ENCODE measurements at regions not wholly inside any gene's neighbourhood (a gene's known extent, or its start where the extent isn't known, plus 50 kb on each side); places are given as distances from the start of the nearest gene placed in this dataset.

DNA sequence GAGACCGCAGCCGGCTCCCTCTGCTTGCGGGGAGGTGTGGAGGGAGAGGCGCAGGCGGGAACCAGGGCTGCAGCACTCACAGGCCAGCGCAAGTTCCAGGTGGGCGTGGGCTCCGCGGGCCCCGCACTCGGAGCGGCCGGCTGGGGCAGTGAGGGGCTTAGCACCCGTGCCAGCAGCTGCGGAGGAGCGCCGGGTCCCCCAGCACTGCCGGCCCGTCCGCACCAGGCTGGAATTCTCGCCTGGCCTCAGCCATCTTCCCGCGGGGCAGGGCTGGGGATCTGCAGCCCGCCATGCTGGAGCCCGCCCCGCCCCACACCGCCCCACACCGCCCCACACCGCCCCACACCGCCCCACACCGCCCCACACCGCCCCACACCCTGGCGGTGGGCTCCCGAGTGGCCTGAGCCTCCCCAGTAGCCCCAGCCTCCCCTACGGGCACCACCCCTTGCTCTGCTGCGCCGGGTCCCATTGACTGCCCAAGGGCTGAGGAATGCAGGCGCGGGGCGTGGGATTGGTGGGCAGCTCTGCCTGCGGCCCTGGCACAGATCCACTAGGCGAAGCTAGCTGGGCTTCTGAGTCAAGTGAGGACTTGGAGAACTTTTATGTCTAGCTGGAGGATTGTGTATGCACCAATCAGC lies 123.9 kb upstream of the MGAT5 start:
- no peak for DNase-seq

DNA sequence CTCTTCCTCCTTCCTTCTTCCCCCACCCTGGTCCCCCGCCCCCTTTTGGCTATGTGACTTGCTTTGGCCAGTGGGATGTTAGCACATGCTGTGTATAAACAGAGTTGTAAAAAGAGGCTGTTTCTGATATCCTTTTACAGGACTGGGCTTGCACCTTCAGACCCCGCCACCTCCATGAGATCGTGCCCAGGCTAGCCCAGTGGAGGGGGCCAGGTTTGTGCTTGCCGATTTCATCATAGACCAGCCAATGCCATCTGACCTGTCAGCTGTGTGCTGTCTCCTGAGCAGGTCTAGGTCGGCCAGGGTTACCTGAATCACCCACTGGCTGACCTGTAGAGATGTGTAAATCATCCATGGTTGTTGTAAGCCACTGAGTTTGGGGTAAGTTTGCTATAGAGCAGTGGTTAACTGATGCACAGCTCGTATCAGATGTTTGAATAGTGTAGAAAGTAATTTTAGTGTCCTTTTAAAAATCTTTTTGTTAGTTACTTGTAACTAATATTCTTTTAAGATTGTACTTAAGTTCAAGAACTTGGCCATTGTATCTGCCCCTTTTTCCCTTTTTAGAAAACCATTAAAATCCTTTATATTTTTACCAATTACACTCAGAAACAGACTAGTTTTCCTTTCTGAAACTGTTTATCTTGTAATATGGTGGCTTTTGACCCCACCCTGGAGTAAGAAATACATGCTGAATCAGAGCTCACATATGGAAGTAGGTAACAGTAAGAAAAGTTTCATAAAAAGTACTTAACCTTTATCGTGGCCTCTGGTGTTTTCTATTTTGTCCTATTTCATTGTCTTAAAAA lies 122.0 kb upstream of the MGAT5 start:
- no peak for DNase-seq

DNA sequence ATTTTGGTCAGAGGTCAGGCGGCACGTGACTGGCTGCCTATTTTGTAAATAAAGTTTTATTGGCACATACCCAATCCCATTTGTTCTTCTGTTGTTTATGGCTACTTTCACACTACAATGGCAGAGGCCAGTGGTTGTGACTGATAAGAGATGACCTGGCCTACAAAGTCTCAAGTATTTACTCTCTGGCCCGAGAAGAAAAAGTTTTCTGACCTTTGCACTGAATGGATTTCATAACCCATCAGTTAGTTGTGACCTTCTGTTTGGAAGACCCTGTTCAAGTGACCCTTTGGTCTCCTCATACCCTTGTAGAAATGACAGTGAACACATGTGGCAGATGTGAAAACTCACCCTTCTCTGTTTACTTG lies 121.4 kb upstream of the MGAT5 start:
- DNase-seq, result peak; percentile 6

DNA sequence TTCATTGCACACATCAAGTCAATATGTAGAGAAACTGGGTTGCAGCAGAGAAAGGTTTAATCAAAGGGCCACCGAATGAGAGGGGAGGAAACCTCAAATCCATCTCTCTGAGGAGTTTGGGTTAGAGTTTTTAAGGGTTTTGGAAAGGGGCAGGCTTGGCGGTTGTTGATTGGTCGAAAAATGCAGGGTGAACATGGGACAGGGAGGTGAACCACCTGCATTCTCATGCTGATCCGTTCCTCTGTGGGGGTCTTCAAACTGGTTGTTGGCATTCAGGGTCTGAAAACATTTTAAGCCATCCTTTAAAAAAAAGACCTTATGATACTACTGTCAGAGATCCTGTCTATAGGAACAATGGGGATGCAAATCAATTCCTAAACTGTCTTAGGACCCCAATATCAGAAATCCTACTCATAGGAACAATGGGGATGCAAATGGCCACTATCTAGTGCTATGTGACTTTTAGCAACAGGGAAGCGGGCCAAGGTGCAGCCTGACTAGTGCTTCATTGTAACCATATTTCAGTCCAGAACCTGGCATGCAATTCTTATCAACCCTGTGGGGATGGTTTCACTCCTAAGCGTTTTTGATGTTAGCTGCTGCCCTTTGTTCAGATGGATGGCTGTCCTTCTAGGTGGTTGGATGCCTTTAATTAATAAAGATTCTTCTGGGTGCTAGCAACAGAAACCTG lies 120.1 kb upstream of the MGAT5 start:
- DNase-seq, result peak; percentile 6

DNA sequence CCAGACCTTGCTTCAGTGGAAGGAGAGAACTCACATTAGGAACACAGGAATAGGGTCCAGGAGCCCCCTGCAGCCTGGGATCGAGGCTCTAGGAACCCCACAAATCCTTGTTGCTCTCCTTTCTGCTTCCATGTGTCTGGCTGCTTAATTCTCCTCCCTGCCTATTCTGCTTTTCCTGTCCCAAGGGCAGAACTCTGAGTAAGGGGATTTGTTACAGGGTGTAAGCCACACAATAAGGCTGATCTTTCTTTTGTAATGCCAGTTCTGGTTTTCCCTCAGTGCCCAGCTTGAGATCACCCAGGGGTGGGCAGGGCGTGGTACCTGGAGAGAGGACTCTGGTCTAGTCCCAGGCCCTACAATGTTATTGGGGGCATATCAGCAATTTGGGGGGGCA lies 119.6 kb upstream of the MGAT5 start:
- DNase-seq, result peak; percentile 32

DNA sequence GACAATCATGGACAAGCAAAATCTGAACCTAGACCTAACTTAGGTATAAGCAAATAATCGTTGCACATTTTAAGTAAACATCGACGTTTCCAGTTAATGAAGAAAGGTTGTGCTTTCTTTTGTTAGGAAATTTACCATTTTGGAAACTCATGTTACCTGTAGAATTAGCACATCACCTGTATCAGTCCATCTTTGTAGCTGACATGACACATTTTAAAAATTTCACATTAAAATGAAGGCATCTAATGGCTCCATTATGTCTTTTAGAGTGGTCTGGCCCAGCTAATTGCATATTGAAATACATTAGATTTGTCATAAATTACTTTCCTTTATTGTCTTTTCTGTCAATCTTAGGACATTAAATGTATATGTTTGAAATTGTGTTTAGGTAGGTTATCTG lies 119.0 kb upstream of the MGAT5 start:
- DNase-seq, result no peak

DNA sequence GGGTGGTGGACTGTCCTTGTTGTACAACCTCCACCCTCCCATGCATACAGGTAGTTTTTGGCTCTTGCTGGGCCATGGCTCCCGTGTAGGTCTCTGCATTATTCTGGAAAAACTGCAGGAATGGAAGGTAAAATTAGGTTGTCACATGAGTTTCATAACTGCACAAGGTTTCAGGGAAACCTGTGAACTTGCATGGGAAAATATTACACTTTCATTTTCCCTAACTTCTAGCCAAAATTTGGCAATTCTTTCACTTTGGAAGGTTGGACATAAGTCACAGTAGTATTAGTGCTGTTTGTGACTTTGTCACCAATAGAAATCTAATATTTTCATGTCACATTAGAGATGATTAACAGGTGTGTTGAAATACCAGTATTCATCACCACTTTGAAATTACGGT lies 118.1 kb upstream of the MGAT5 start:
- DNase-seq, result peak; percentile 4

DNA sequence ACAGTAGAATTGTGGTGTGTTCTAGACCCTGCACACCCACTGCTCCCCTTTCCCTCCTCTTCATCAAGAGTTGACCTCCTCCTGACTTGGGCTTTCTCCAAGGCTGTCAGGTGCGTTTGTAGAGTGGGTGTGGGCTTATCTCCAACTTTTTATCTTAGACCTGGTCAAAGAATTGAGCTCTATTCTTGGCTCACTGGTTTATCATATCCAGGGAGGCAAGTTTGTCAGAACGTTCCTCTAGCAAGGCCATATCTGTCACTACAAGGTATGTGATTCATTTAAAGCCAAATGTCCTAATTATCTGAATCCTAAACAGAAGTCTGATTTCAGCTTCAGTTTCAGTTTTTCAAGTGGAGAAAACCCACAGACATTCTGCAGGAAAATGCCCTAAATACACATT lies 117.1 kb upstream of the MGAT5 start:
- no peak for DNase-seq

DNA sequence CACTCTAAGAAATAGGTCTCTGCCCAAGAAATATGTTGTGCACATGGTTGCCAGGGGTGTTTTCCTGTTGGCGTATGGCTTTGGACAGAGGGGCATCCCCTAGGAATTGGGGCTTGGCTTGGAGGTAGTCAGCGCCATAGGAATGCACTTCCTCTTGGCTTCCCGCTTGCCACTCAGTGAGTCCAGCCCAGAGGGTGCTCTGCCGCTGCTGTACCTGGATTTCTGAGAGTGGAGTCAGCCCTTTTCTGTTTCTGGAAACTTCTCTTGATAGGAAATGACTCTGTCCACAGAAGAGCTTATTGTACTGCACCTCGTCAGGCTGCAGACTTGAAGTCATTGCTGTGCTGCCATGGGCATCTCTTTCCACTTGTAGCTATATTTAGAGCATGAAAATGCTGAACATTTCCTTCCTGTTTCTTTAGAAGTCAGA lies 116.7 kb upstream of the MGAT5 start:
- DNase-seq, result peak; percentile 59

DNA sequence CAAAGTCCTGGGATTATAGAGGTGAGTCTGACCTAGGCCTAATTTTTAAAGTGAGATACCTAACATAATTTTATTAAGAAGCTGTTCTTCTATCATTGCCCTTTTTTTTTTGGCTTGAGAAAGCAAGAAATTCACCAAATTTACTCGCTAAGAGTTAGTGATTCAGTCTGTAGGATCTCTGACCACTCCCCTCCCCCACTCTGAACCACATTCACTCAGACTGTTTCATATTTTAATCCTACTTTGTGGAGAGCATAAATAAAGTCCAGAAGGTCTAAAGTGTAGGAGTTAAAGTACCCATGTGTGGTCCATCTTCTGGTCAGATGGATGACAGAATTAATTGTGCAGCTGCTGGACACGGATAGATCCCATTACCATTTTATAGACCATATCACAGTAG lies 115.8 kb upstream of the MGAT5 start:
- no peak for DNase-seq

DNA sequence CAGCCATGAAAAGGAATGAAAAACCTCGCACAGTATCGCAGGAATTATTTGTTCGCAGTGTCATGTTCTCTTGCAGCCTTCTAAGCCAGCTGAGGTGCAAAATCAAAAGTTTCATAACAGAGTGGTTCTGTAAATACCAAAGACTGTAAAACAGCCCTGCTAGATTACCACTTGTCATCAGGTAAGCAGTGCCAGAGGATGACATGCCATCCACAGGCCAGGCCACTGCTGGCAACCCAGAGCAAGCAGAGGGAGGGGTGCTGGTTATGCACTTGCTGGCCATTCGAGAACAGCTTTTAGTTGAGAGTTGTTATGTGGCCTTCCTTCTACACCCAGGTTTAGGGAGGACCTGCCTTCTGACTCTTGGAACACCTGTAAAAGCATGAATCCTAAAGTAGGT lies 114.3 kb upstream of the MGAT5 start:
- DNase-seq, result no peak

DNA sequence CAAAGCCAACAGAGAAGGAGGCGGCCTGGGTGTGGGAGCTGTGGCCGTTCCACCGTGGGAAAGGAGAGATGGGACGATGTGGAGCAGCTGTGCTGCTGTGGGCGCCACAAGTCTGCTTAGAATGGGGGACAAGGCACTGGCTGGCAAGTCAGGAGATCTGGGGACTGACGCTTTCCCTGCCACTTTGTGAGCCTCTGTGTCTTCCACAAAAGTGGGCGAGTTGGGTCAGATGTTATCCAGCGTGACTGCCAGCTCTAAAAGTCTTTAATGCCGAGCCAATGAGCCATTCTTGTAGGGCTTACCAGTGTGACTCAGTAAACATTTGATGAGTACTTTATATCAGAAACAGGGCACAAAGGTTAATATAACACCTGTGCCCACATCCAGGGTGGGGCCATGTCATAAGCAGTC lies 113.6 kb upstream of the MGAT5 start:
- DNase-seq, result no peak

DNA sequence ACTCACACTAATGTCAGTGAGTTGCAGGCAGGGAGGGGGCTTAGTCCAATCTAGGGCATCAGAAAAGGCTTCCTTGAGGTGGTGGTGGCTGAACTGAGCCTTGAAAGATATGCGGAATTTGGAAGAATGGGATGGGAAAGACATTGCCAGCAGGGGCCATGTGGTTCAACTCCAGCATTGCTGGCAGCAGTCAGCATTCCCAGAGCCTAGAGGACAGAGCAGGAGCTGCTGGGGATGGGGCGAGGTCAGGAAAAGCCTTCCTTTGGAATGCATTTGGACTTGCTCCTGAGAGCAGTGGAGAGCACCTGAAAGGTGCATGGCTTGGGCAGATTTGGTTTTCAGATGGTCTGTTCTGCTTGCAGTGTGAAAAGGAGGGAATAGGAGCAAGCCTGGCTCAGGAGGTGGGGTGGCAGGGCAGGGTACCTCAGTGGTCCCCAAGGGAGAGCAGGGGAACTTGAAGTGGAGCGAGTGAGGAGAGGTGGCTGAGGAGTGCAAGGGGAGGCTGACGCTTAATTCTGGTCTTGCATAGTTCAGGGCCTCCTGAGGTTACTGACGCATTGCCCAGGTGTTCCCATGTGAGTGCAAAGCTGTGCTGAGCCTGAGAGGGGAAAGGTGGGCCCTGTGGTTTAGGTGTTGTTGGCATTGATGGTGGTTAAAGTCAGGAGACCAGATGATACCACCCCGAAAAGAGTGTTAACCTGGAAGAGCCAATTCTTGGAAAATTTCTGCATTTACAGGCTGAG lies 112.1 kb upstream of the MGAT5 start:
- peak; percentile 63 for DNase-seq

DNA sequence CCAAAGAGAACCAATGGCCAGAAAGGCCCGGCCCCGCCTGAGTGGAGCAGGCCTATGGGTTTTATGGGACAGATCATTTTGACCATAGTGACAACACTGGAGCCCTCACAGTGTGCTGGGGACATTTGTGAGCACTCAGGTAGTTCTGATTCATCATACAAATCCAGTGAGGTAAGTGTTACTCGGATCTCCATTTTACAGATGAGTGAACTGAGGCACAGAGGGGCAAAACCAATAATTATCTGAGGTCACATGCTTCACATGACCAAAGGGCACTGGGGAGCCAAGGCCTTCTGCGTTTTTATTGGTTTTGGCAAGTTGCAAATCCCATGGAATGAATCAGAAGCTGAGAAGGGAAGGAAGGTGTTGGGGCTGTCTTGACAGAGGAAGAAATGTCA lies 111.5 kb upstream of the MGAT5 start:
- no peak for DNase-seq

DNA sequence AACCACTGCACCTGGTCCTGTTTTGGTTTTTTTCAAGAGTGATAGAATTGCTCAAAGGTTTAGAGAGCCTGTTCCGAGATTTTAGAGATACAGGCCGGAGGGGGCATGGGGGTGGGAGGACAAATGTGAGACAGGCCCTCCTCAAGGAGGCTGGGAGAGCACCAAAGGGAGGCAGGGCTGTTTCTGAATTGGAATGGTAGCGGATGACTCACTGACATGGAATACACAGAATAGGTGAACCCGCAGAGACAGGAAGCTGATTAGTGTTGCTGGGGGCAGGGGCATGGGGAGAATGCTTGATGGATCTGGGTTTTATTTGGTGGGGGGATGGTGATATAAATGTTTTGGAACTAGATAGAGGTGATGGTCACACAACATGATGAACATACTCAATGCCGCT lies 111.0 kb upstream of the MGAT5 start:
- DNase-seq, result peak; percentile 80

DNA sequence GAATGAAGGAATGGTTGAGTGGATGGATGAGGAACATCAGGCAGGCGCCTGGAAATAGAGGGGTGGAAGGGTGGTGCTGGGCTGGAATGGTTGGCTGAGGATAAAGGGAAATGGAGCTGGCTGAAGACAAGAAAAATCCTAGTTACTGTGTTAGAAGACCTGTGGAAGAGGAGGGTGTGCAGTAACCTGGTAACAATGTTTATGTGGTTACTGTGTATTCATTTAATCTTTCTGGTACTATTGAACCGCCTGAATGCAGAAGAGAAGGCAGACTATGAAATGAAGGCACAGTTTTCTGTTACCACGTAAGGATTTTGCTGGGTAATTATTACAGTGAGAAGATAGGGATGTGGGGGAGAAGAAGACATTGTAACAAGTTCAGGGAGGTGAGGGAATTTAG lies 110.3 kb upstream of the MGAT5 start:
- DNase-seq, result no peak

DNA sequence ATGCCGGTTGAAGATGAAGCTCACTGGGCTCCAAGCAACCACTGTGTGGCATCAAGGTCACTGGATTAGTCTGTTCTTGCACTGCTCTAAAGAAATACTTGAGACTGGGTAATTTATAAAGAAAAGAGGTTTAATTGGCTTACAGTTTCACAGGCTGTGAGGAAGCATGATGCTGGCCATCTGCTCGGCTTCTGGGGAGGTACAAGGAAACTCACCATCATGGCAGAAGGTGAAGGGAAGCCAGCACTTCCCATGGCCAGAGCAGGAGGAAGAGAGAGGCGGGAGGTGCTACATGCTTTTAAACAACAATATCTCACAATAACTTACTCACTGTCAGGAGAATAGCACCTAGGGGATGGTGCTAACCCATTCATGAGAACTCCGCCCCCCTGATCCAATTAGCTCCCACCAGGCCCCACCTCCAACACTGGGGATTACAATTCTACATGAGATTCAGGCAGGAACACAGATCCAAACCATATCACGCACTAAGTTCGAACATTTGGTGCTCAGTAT lies 109.7 kb upstream of the MGAT5 start:
- DNase-seq, result no peak

DNA sequence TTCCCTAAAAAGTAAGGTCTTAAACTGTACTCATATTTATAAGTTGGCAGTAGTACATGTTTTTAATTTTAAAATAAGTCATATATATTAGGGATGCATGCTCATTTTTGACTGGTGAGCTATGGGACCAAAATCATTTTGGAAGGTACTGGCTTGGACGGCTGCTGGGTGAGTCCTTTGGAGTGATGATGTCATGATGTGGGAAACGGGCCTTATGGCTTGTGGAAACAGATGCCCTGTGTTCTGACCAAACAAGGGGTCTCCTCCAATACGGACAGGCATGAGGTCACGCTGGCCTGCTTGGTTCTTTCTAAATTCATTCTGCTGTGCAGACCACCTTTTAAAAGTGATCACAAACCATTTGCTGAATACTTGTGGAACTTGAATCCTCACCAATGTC lies 109.2 kb upstream of the MGAT5 start:
- no peak for DNase-seq

DNA sequence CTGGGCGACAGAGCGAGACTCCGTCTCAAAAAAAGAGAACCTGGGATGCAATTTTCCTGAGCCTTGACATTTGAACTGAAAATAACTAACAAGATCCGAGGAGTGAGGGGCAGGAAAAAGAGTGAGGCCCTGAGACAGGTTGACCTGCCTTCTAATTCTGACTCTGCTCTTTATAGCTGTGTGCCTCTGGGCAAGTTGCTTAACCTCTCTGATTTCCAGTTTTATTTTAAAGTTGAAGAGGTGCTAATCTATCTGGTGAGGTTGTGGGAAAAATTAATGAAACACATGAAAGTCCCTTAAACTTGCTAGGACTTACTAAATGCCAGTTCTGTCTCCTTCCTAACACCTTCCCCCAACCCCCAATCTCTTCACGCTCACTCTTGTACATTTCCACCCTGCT lies 108.4 kb upstream of the MGAT5 start:
- no peak for DNase-seq

DNA sequence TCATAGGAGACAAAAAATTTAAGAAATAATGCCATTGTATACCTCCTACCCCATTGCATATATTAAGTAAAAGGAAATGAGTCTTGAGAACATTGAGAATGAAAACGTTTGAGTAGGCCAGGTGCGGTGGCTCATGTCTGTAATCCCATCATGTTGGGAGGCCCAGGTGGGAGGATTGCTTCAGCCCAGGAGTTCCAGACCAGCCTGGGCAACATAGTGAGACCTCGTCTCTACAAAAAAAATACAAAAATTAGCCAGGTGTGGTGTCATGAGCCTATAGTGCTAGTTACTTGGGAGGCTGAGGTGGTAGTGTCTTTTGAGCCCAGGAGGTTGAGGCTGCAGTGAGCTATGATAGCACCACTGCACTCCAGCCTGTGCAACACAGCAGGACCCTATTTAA lies 107.7 kb upstream of the MGAT5 start:
- DNase-seq, result no peak

DNA sequence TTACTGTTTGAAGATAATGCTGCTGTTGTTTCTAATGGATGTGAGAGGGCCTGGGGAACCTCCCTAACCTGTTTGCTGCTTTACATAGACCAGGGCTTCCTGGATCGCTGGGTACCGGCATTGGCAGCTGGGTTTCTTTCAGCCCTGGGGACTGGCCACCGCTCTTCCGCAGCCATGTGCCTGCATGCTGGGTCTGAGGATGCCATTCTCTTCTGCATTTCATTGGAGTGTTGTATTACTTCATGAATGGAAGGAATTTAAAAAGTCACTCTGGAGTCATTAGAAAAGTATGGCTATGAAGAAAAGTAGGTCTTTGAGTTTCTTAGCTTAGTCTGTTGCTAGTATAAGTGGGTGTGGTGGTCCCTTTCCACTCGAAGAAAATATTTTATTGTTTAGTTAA lies 107.3 kb upstream of the MGAT5 start:
- DNase-seq, result peak; percentile 78

DNA sequence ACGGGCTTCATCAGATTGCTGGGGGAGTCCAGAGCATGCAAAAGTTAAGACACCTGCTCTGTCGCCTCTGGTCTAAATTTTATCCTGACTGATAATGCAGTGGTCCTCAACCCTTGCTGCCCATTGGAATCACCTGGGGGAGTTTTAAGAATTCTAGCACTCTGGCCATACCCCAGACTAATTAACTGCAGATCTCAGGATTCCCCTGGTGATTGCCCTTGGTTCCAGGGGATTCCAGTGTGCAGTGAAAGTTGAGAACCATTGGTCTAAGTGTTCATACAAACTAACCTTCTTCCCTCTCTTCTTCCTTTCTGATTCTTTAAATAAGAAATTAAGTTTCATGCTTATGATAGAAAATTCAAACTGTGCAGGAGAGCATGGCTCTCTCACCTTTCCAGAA lies 105.7 kb upstream of the MGAT5 start:
- DNase-seq, result no peak

DNA sequence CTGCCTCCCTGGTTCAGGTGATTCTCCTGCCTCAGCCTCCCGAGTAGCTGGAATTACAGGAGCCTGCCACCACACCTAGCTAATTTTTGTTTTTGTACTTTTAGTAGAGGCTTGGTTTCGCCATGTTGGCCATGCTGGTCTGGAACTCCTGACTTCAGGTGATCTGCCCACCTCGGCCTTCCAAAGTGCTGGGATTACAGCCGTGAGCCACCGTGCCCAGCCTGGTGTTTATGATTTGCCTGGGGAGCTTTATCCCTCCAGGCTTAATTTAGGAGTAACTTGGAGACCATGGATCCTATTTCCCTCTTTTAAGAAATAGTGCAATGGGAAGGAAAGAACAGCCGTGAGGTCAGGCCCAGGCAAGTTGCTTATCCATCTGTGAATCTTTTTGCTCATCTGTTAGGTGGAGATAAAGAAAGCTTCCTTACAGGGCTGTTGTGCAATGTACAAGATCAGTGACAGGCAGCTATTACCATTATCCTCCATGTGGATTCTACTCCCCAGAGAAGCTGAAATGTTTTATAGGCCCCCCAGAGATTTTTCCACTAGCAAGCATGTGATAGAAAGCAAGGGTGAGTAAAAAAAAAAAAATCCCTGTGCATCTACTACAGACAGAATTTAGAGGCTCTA lies 104.9 kb upstream of the MGAT5 start:
- DNase-seq, result no peak

All from islet precursor cell (in vitro differentiated cells).